ENCODE measurements at regions not wholly inside any gene's neighbourhood (a gene's known extent, or its start where the extent isn't known, plus 50 kb on each side); places are given as distances from the start of the nearest gene placed in this dataset.

DNA sequence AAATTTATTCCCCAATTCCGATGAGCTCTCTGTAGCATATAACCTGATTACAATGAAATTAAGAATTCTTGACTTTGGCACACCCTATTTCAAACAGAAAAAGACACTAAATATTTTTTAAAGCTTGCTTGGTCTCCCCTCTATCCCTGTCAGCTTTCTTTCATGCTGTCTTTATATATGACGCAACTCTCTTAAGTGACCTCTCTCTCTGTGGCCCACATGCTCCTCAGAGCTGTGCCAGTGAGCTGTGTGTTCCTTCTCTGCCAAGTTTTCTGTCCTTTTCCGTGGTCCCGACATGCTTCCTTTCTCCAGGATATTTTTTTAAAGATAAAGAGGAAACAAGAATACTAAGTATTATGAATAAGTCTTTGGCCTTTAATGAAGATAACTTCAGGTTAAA, 484.0 kb downstream of the ETNK1 start:
- TF ChIP-seq, protein P1, sequence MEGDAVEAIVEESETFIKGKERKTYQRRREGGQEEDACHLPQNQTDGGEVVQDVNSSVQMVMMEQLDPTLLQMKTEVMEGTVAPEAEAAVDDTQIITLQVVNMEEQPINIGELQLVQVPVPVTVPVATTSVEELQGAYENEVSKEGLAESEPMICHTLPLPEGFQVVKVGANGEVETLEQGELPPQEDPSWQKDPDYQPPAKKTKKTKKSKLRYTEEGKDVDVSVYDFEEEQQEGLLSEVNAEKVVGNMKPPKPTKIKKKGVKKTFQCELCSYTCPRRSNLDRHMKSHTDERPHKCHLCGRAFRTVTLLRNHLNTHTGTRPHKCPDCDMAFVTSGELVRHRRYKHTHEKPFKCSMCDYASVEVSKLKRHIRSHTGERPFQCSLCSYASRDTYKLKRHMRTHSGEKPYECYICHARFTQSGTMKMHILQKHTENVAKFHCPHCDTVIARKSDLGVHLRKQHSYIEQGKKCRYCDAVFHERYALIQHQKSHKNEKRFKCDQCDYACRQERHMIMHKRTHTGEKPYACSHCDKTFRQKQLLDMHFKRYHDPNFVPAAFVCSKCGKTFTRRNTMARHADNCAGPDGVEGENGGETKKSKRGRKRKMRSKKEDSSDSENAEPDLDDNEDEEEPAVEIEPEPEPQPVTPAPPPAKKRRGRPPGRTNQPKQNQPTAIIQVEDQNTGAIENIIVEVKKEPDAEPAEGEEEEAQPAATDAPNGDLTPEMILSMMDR (IDR thresholded peaks at IDR 0.05), result no peak
- TF ChIP-seq ETV6 (CRISPR knock-in tag; IDR thresholded peaks at IDR 0.05) (no peak), ZBTB43 (CRISPR knock-in tag; IDR thresholded peaks at IDR 0.05) (no peak)
